Islet precursor cell (in vitro differentiated cells): ENCODE measurements at regions not wholly inside any gene's neighbourhood (a gene's known extent, or its start where the extent isn't known, plus 50 kb on each side); places are given as distances from the start of the nearest gene placed in this dataset.
"Not testable (repeated sequence)": the region's sequence is repeated elsewhere in the genome, so short reads cannot be mapped to it uniquely, and the experiment has no call there.

ENCODE experiments used
- DNase-seq: peaks from one replicate; pipeline ENCODE4 v3.0.0-alpha.2; 2018

DNA sequence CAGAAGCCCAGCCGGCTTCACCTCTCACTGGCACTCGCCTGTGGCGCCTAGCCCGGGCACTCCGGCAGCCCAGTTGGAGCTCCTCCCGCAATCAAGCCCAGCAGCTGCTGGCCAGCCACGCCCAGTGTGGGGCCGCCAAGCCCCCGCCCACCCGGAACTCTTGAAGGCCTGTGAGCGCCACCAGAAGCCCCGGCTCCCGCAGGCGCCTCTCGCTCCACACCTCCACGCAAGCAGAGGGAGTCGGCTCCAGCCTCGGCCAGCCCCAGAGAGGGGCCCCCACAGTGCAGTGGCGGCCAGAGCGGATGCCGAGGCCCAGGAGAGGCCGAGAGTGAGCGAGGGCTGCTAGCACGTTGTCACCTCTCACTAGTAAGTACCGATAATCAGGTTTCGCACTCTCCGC is 240.7 kb downstream of the TFEC start:
- DNase-seq = no peak

DNA sequence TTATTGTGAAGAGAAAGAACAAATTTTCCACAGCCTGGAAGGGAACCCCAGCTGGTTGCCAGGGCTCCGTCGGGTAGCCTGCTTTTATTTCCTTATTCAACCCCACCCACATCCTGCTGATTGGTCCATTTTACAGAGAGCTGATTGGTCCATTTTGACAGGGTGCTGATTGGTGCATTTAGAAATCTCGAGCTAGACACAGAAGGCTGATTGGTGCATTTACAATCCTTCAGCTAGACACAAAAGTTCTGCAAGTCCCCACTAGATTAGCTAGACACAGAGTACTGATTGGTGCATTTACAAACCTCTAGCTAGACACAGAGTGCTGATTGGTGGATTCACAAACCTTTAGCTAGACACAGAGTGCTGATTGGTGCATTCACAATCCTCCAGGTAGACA is 241.1 kb downstream of the TFEC start:
- DNase-seq = not testable (repeated sequence)

GRCh38 chr7:115782696-115783490 is 247.7 kb downstream of the TFEC start:
- DNase-seq = no peak

- DNase-seq = no peak
These were observed 251.0 kb downstream of the TFEC start for GRCh38 chr7:115779561-115779960.

DNA sequence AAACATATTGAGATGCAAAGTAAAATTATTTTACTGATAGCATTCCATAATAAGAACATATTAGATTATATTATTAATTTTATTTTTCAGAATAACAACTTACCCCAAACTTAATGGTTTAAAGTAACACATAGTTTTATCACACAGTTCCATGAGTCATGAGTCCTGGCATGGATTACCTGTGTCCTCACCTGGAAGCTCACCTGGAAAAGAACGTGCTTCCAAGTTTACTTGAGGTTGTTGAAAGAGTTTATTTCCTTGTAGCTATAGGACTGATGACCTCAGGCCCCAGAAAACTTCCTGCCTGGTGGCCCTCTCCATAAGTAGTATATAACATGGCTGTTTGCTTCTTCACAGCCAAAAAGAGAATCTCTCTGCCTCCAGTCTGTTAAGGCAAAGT is 254.6 kb downstream of the TFEC start:
- DNase-seq = no peak

GRCh38 chr7:115763347-115763746 is 267.2 kb downstream of the TFEC start:
- no peak for DNase-seq

GRCh38 chr7:115758025-115758424 is 272.5 kb downstream of the TFEC start:
- no peak for DNase-seq

- DNase-seq = no peak
These were observed 276.3 kb downstream of the TFEC start for GRCh38 chr7:115754226-115754625.

DNA sequence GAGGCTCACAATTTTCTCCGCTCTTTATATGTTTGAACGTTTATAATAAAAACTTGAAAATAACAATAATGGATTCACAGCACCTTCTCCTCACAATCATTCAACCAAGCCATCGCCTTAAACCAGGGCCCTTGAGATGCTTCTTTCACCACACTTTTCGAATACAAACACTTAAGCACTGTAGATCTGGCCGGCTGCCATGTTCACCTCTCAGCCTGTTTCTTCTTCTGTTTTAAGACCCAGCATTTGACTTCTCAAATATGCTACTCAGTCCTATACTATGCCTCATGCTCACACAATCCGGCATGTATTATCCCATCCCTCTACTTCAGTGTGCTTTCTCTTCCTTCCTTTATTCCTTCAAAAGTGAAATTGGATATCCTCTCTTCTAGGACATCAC is 280.6 kb downstream of the TFEC start:
- no peak for DNase-seq

GRCh38 chr7:115748123-115748738 is 282.3 kb downstream of the TFEC start:
- DNase-seq = no peak

DNA sequence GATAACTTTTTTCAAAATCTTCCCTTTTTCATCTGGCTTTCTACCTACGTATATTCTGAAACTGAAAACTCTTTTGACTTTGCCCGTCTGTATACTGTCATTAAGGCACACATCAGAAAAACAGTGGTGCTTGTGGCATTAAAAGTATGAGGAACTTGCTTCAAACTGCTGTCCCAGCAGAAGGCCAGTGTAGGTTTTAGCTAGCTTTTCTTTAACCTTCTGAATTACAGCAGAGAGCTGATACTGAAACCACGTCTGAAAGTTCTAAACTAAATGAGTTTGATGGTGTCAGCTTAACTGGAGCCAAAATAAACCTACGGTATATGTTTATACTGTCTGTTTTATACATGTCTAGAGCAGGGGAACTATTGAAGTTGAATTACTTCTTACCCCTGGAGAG is 283.4 kb downstream of the TFEC start:
- DNase-seq = no peak

DNA sequence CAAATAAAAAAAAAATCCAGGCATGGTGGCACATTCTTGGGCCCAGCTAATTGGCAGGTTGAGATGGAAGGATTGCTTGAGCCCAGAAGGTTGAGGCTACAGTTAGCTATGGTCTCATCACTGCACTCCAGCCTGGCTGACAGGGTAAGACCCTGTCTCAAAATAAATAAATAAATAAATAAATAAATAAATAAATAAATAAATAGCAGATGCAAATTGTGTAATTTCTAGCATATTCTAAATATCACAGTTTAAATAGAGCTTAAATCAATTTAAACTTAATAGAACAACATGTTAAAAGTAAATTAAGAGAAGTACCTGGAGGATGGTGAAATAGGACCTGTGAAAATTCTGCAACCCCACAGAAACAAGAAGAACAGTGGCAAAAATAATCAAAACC is 290.5 kb downstream of the TFEC start:
- DNase-seq = no peak

- DNase-seq = no peak
These were observed 295.9 kb downstream of the TFEC start for GRCh38 chr7:115734641-115735040.

GRCh38 chr7:115731796-115732471 is 298.6 kb downstream of the TFEC start:
- no peak for DNase-seq

DNA sequence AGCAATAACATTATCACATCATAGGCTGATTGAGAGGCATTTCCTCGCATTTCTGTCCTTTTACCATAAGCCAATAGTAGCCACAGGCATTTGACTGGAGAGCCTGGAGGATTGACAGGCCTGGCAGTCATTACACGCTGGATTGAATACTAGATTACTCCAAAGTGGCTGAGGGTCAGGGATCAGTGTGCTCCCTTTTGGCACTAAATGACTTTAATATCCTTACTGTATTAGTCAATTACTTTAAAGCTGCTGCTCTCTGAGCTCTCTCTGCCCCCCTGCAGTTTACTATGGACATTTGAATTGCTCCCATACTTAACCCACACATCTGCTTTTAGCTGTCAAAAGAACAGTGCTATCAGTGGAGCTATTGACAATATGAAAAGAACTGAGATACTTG is 302.0 kb downstream of the TFEC start:
- DNase-seq = no peak

DNA sequence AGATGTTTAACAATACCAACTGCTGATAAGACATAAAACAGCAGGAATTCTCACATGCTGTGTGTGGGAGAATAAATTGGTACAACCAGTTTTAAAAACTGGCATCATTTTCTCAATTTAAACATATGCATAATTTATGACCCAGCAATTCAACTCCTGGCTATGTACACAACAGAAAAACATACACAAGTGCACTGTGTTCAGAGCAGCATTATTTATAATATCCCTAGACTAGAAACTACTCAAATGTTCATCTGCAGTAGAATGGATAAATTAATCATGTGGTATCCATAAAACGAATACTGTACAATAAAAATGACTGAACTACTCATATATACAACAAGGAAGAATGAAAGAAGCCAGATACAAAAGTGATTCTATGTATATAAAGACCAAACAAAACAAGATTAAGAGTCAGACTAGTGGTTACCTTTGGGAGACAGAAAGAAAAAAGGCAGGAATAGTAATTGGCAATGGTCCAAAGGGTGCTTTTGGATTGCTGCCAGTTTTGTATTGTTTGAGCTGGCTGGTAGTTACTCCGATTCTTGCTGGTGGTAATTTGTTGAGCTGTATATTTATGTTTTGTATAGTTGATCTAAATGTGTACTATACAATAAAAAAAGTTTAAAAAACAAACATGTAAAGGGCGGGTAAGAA is 306.0 kb downstream of the TFEC start:
- DNase-seq = no peak

GRCh38 chr7:115722302-115722977 is 308.1 kb downstream of the TFEC start:
- DNase-seq = no peak

DNA sequence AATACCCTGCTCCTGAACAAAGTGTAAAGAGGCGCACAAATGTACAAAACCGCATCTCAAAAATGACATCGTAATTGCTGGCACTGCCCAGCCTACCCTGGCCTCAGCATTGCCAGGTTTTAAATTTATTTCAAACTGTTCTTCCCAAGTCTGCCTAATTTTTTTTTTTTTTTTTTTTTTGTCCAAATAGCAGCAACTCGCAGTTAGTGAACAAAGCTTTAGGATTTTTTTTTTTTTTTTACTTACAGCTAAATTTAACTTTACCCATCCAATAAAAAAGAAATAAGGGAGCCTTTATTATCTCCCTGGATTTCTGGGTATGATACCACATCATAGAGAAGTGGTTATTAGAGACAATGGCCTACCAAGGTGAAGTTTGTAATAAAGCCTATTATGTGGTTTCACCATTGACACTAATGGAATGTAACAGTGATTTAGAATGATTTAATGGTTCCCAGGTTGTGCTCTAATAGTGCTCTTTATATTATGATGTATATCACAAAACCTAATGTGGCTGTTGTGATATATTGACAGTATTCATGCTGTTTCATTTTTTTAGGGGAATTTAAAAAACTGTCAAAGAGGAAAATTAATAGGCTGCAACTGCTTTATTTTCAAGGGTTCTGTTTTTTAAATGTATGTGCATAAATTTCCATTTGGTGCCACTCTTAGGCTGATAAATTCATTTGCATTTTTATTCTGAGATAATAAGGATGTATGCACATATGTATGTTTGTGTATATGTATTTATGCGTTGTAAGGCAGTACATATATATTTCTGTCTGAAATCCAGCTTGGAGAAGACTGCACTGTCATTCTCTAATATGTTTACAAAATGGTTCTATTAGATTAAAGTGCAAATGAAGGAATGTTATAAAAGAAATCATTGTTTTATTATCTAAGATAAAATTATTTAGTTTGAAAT is 309.0 kb downstream of the TFEC start:
- no peak for DNase-seq

GRCh38 chr7:115719963-115720362 is 310.6 kb downstream of the TFEC start:
- DNase-seq = no peak

- no peak for DNase-seq
These were observed 320.9 kb downstream of the TFEC start for GRCh38 chr7:115709664-115710063.

- no peak for DNase-seq
These were observed 322.6 kb downstream of the TFEC start for GRCh38 chr7:115708013-115708341.
